Tibial nerve (tissue), 4 donors: ENCODE measurements at regions not wholly inside any gene's neighbourhood (a gene's known extent, or its start where the extent isn't known, plus 50 kb on each side); places are given as distances from the start of the nearest gene placed in this dataset.

ENCODE experiments used
- DNase-seq, 2 donors: peaks; one replicate each; pipeline ENCODE4 v3.0.0-alpha.2; 2019; ENCODE audit warnings: low spot score in 2 of 2
- H3K27ac ChIP-seq, 4 donors: fragments of 200-600 bp; sonication (generic) in 3 of 4; one replicate each; pipeline ENCODE4 v1.5.1; 2017 to 2019; ENCODE audit warnings: mild to moderate bottlenecking in 1 of 4
- H3K27me3 ChIP-seq, 2 donors: fragments of 200-600 bp; sonication (generic) in 1 of 2; one replicate each; pipeline versions ENCODE4 v1.5.1 to v1.6.0; 2017 to 2019
- H3K36me3 ChIP-seq, 3 donors: fragments of 200-600 bp; sonication (generic); one replicate each; pipeline ENCODE4 v1.5.1; 2018 to 2019
- H3K4me1 ChIP-seq, 4 donors: fragments of 200-600 bp; sonication (generic) in 3 of 4; one replicate each; pipeline ENCODE4 v1.5.1; 2017 to 2019
- H3K4me3 ChIP-seq, 4 donors: fragments of 200-600 bp; sonication (generic) in 3 of 4; one replicate each; pipeline ENCODE4 v1.5.1; 2017 to 2019; ENCODE audit warnings: mild to moderate bottlenecking in 1 of 4, moderate library complexity in 1 of 4
- H3K9me3 ChIP-seq, 4 donors: fragments of 200-600 bp; sonication (generic) in 3 of 4; one replicate each; pipeline ENCODE4 v1.5.1; 2017 to 2019
- CTCF ChIP-seq, 5 experiments: fragments of 200-600 bp in 3 of 5; fragments of 450-650 bp in 2 of 5; sonication (generic) in 3 of 5; IDR thresholded peaks; one replicate each; pipeline ENCODE4 v1.5.1; 2016 to 2019; ENCODE audit warnings: antibody characterized with exemption in 5 of 5, mild to moderate bottlenecking in 3 of 5, moderate library complexity in 2 of 5
- EP300 ChIP-seq, 2 donors: sonication (generic); formaldehyde crosslinking; IDR thresholded peaks; one replicate each; pipeline ENCODE4 v1.6.1; 2017; ENCODE audit warnings: antibody characterized with exemption in 2 of 2, mild to moderate bottlenecking in 1 of 2
- POLR2A ChIP-seq, 2 donors: fragments of 450-650 bp; IDR thresholded peaks; one replicate each; pipeline ENCODE4 v1.6.1; 2017; ENCODE audit warnings: antibody characterized with exemption in 2 of 2, mild to moderate bottlenecking in 2 of 2, moderate library complexity in 2 of 2
- WGBS, 2 donors: methylation state at CpG; one replicate each; pipeline ENCODE4 v1.1.5; 2018; 5-methylcytosine and 5-hydroxymethylcytosine counted together

- no peak overlapping the region for H3K27ac ChIP-seq
- peak in 1 of 2 donors; percentile 15 for DNase-seq
- H3K4me3 ChIP-seq = no peak overlapping the region
- H3K36me3 ChIP-seq = no peaks in the 10 kb centered on the region
- no peaks in the 10 kb centered on the region for H3K27me3 ChIP-seq
- 57 to 66% methylated on average over 3 of the region's 3 CpGs for WGBS, 2 donors
- H3K9me3 ChIP-seq = peaks cover 0 to 14% (median 0%) of the 10 kb centered on the region in 4 donors
- H3K4me1 ChIP-seq = no peaks in the 10 kb centered on the region
- TF ChIP-seq CTCF (IDR thresholded peaks at IDR 0.05) = no peak
- TF ChIP-seq POLR2A (IDR thresholded peaks at IDR 0.05) = no peak
- no peak for TF ChIP-seq EP300 (IDR thresholded peaks at IDR 0.05)
Measured at GRCh38 chr4:99763635-99764101, 53.0 kb upstream of the DAPP1 start.

GRCh38 chr4:99762728-99763127 lies 53.9 kb upstream of the DAPP1 start:
- Histone ChIP-seq H3K36me3 (no peaks in the 10 kb centered on the region), H3K27ac (no peak overlapping the region), H3K4me1 (no peaks in the 10 kb centered on the region), H3K9me3 (peaks cover 0 to 14% (median 0%) of the 10 kb centered on the region in 4 donors), H3K4me3 (no peak overlapping the region), H3K27me3 (no peaks in the 10 kb centered on the region)
- DNase-seq = no peak
- 92 to 95% methylated on average over 3 of the region's 3 CpGs for WGBS, 2 donors
- TF ChIP-seq EP300 (IDR thresholded peaks at IDR 0.05) (no peak), CTCF (IDR thresholded peaks at IDR 0.05) (no peak), POLR2A (IDR thresholded peaks at IDR 0.05) (no peak)

GRCh38 chr4:99759988-99760387 lies 56.6 kb upstream of the DAPP1 start:
- Histone ChIP-seq H3K4me3 (no peak overlapping the region), H3K36me3 (no peaks in the 10 kb centered on the region), H3K27me3 (no peaks in the 10 kb centered on the region), H3K4me1 (no peaks in the 10 kb centered on the region), H3K27ac (no peak overlapping the region), H3K9me3 (peaks cover 0 to 4% (median 0%) of the 10 kb centered on the region in 4 donors)
- DNase-seq = no peak
- WGBS, 2 donors = 60 to 75% methylated on average over 1 of the region's 1 CpG
- TF ChIP-seq CTCF (IDR thresholded peaks at IDR 0.05) (no peak), EP300 (IDR thresholded peaks at IDR 0.05) (no peak), POLR2A (IDR thresholded peaks at IDR 0.05) (no peak)

- no peak for DNase-seq
- Histone ChIP-seq H3K27me3 (no peaks in the 10 kb centered on the region), H3K4me3 (no peak overlapping the region), H3K4me1 (no peaks in the 10 kb centered on the region), H3K9me3 (no peaks in the 10 kb centered on the region), H3K36me3 (no peaks in the 10 kb centered on the region), H3K27ac (no peak overlapping the region)
- 48 to 51% methylated on average over 5 of the region's 5 CpGs for WGBS, 2 donors
- TF ChIP-seq CTCF (IDR thresholded peaks at IDR 0.05) (no peak), EP300 (IDR thresholded peaks at IDR 0.05) (no peak), POLR2A (IDR thresholded peaks at IDR 0.05) (no peak)
Measured at GRCh38 chr4:99759346-99759984, 57.2 kb upstream of the DAPP1 start.

- no peak overlapping the region for H3K27ac ChIP-seq
Measured at GRCh38 chr4:99755223-99755944, 61.2 kb upstream of the DAPP1 start.

More at GRCh38 chr4:99755223-99755944, 61.2 kb upstream of the DAPP1 start:
- WGBS, 2 donors = 82 to 86% methylated on average over 2 of the region's 2 CpGs
- Histone ChIP-seq H3K9me3 (no peaks in the 10 kb centered on the region), H3K4me1 (no peaks in the 10 kb centered on the region), H3K27me3 (no peaks in the 10 kb centered on the region), H3K36me3 (no peaks in the 10 kb centered on the region), H3K4me3 (no peak overlapping the region)
- no peak for DNase-seq
- TF ChIP-seq CTCF (IDR thresholded peaks at IDR 0.05) (no peak), POLR2A (IDR thresholded peaks at IDR 0.05) (no peak), EP300 (IDR thresholded peaks at IDR 0.05) (no peak)
